ENCODE measurements at regions not wholly inside any gene's neighbourhood (a gene's known extent, or its start where the extent isn't known, plus 50 kb on each side); places are given as distances from the start of the nearest gene placed in this dataset.

- Mint-ChIP-seq H3K27me3 (no peaks in the 10 kb centered on the region), H3K4me3 (no peak overlapping the region), H3K4me1 (peaks cover 28% of the 10 kb centered on the region), H3K27ac (peak overlapping the region; percentile 59), H3K36me3 (ENCODE audit: low read depth) (peaks cover 5% of the 10 kb centered on the region)
- H3K9me3 ChIP-seq (ENCODE audit: control insufficient read depth, low read length, poor library complexity, severe bottlenecking): no peaks in the 10 kb centered on the region
- ATAC-seq (no peak), DNase-seq (no peak)
Measured at GRCh38 chrX:45778616-45779015, 577.9 kb upstream of the DIPK2B start.

- peak overlapping the region; percentile 95 for H3K27ac Mint-ChIP-seq
- peak overlapping the region; percentile 67 for H3K4me3 Mint-ChIP-seq
- peaks cover 31% of the 10 kb centered on the region for H3K4me1 Mint-ChIP-seq
- ATAC-seq: no peak
- H3K27me3 Mint-ChIP-seq: no peaks in the 10 kb centered on the region
- no peaks in the 10 kb centered on the region for H3K9me3 ChIP-seq (ENCODE audit: control insufficient read depth, low read length, poor library complexity, severe bottlenecking)
- no peak for DNase-seq
- H3K36me3 Mint-ChIP-seq (ENCODE audit: low read depth): peaks cover 5% of the 10 kb centered on the region
Measured at GRCh38 chrX:45777366-45777765, 576.7 kb upstream of the DIPK2B start.

- peaks cover 36% of the 10 kb centered on the region for H3K4me1 Mint-ChIP-seq
- no peaks in the 10 kb centered on the region for H3K9me3 ChIP-seq (ENCODE audit: control insufficient read depth, low read length, poor library complexity, severe bottlenecking)
- no peaks in the 10 kb centered on the region for H3K27me3 Mint-ChIP-seq
- ATAC-seq: no peak
- H3K27ac Mint-ChIP-seq: peak overlapping the region; percentile 95
- H3K4me3 Mint-ChIP-seq: no peak overlapping the region
- peaks cover 5% of the 10 kb centered on the region for H3K36me3 Mint-ChIP-seq (ENCODE audit: low read depth)
- no peak for DNase-seq
Measured at GRCh38 chrX:45775468-45775867, 574.8 kb upstream of the DIPK2B start.

GRCh38 chrX:45774961-45775360 is 574.3 kb upstream of the DIPK2B start:
- H3K9me3 ChIP-seq (ENCODE audit: control insufficient read depth, low read length, poor library complexity, severe bottlenecking): no peaks in the 10 kb centered on the region
- Mint-ChIP-seq H3K27ac (peak overlapping the region; percentile 95), H3K4me1 (peaks cover 37% of the 10 kb centered on the region), H3K4me3 (no peak overlapping the region), H3K27me3 (no peaks in the 10 kb centered on the region), H3K36me3 (ENCODE audit: low read depth) (peaks cover 5% of the 10 kb centered on the region)
- DNase-seq: no peak
- ATAC-seq: no peak

- H3K4me1 Mint-ChIP-seq: peaks cover 29% of the 10 kb centered on the region
- H3K36me3 Mint-ChIP-seq (ENCODE audit: low read depth): peaks cover 2% of the 10 kb centered on the region
- H3K9me3 ChIP-seq (ENCODE audit: control insufficient read depth, low read length, poor library complexity, severe bottlenecking): no peaks in the 10 kb centered on the region
- H3K4me3 Mint-ChIP-seq: no peak overlapping the region
- no peaks in the 10 kb centered on the region for H3K27me3 Mint-ChIP-seq
- ATAC-seq (no peak), DNase-seq (no peak)
- H3K27ac Mint-ChIP-seq: peak overlapping the region; percentile 95
Measured at GRCh38 chrX:45773572-45773971, 572.9 kb upstream of the DIPK2B start.

- Mint-ChIP-seq H3K36me3 (ENCODE audit: low read depth) (no peaks in the 10 kb centered on the region), H3K27me3 (no peaks in the 10 kb centered on the region), H3K4me3 (peak overlapping the region; percentile 89), H3K27ac (peak overlapping the region; percentile 95), H3K4me1 (peaks cover 29% of the 10 kb centered on the region)
- DNase-seq (peak; percentile 17 to 52 (median 33)), ATAC-seq (peak; percentile 71)
- no peaks in the 10 kb centered on the region for H3K9me3 ChIP-seq (ENCODE audit: control insufficient read depth, low read length, poor library complexity, severe bottlenecking)
Measured at GRCh38 chrX:45771560-45772340, 571.1 kb upstream of the DIPK2B start.

- ATAC-seq (no peak), DNase-seq (no peak)
- Mint-ChIP-seq H3K27me3 (no peaks in the 10 kb centered on the region), H3K36me3 (ENCODE audit: low read depth) (no peaks in the 10 kb centered on the region), H3K27ac (peak overlapping the region; percentile 95), H3K4me1 (peaks cover 29% of the 10 kb centered on the region), H3K4me3 (peak overlapping the region; percentile 89)
- H3K9me3 ChIP-seq (ENCODE audit: control insufficient read depth, low read length, poor library complexity, severe bottlenecking): no peaks in the 10 kb centered on the region
Measured at GRCh38 chrX:45771114-45771513, 570.4 kb upstream of the DIPK2B start.

- Mint-ChIP-seq H3K4me1 (peaks cover 31% of the 10 kb centered on the region), H3K27ac (peak overlapping the region; percentile 95), H3K27me3 (no peaks in the 10 kb centered on the region), H3K4me3 (peak overlapping the region; percentile 89), H3K36me3 (ENCODE audit: low read depth) (no peaks in the 10 kb centered on the region)
- H3K9me3 ChIP-seq (ENCODE audit: control insufficient read depth, low read length, poor library complexity, severe bottlenecking): no peaks in the 10 kb centered on the region
- peak in 1 of 3 donors; percentile 10 for DNase-seq
- peak; percentile 50 for ATAC-seq
Measured at GRCh38 chrX:45769761-45770582, 569.3 kb upstream of the DIPK2B start.

GRCh38 chrX:45768666-45769236 is 568.1 kb upstream of the DIPK2B start:
- H3K27ac Mint-ChIP-seq: peak overlapping the region; percentile 95
- no peaks in the 10 kb centered on the region for H3K9me3 ChIP-seq (ENCODE audit: control insufficient read depth, low read length, poor library complexity, severe bottlenecking)
- DNase-seq (no peak), ATAC-seq (no peak)
- no peaks in the 10 kb centered on the region for H3K36me3 Mint-ChIP-seq (ENCODE audit: low read depth)
- peaks cover 31% of the 10 kb centered on the region for H3K4me1 Mint-ChIP-seq
- H3K27me3 Mint-ChIP-seq: no peaks in the 10 kb centered on the region
- peak overlapping the region; percentile 89 for H3K4me3 Mint-ChIP-seq

- Mint-ChIP-seq H3K4me3 (peak overlapping the region; percentile 85), H3K27ac (peak overlapping the region; percentile 95), H3K27me3 (no peaks in the 10 kb centered on the region), H3K4me1 (peaks cover 28% of the 10 kb centered on the region), H3K36me3 (ENCODE audit: low read depth) (no peaks in the 10 kb centered on the region)
- H3K9me3 ChIP-seq (ENCODE audit: control insufficient read depth, low read length, poor library complexity, severe bottlenecking): no peaks in the 10 kb centered on the region
- ATAC-seq (peak; percentile 56), DNase-seq (no peak)
Measured at GRCh38 chrX:45766981-45767501, 566.4 kb upstream of the DIPK2B start.

GRCh38 chrX:45765767-45766166 is 565.1 kb upstream of the DIPK2B start:
- ATAC-seq (no peak), DNase-seq (no peak)
- H3K36me3 Mint-ChIP-seq (ENCODE audit: low read depth): no peaks in the 10 kb centered on the region
- H3K27ac Mint-ChIP-seq: peak overlapping the region; percentile 95
- peaks cover 25% of the 10 kb centered on the region for H3K4me1 Mint-ChIP-seq
- peak overlapping the region; percentile 57 for H3K4me3 Mint-ChIP-seq
- H3K9me3 ChIP-seq (ENCODE audit: control insufficient read depth, low read length, poor library complexity, severe bottlenecking): no peaks in the 10 kb centered on the region
- H3K27me3 Mint-ChIP-seq: no peaks in the 10 kb centered on the region

GRCh38 chrX:45765281-45765680 is 564.6 kb upstream of the DIPK2B start:
- H3K9me3 ChIP-seq (ENCODE audit: control insufficient read depth, low read length, poor library complexity, severe bottlenecking): no peaks in the 10 kb centered on the region
- H3K36me3 Mint-ChIP-seq (ENCODE audit: low read depth): no peaks in the 10 kb centered on the region
- DNase-seq: no peak
- no peak for ATAC-seq
- no peaks in the 10 kb centered on the region for H3K27me3 Mint-ChIP-seq
- H3K27ac Mint-ChIP-seq: peak overlapping the region; percentile 95
- H3K4me1 Mint-ChIP-seq: peaks cover 27% of the 10 kb centered on the region
- no peak overlapping the region for H3K4me3 Mint-ChIP-seq

Measured in T-helper 17 cell (primary cell).